ENCODE measurements at regions not wholly inside any gene's neighbourhood (a gene's known extent, or its start where the extent isn't known, plus 50 kb on each side); places are given as distances from the start of the nearest gene placed in this dataset.

- DNase-seq (no peak), ATAC-seq (ENCODE audit: low read depth) (no peak)
- Histone ChIP-seq H4K8ac (ENCODE audit: low read depth in 2 of 2, low read length in 2 of 2) (no peak overlapping the region), H4K91ac (ENCODE audit: insufficient read depth, low read depth, low read length) (no peak overlapping the region), H3K4me2 (ENCODE audit: low read depth, low read length) (no peak overlapping the region), H2BK120ac (ENCODE audit: low read depth, low read length) (no peak overlapping the region), H3K56ac (ENCODE audit: extremely low read depth, insufficient read depth, low read length) (no peak overlapping the region), H3K4me3 (ENCODE audit: insufficient read depth, low read depth, low read length) (no peak overlapping the region), H4K20me1 (ENCODE audit: insufficient read depth, low read length) (no peaks in the 10 kb centered on the region), H2AK9ac (replicated peaks; ENCODE audit: low read depth, low read length, poor library complexity) (no peak overlapping the region), H3K36me3 (ENCODE audit: control insufficient read depth, insufficient read depth, low read length) (no peaks in the 10 kb centered on the region), H4K5ac (ENCODE audit: low read depth, low read length) (no peak overlapping the region), H3K9me3 (ENCODE audit: control insufficient read depth, insufficient read depth, low read length) (no peaks in the 10 kb centered on the region), H3K9me1 (ENCODE audit: insufficient read depth, low read length) (peaks cover 5% of the 10 kb centered on the region; the same call in 1 of the 2 replicates), H3K4me1 (ENCODE audit: control insufficient read depth, insufficient read depth, low read length) (peaks cover 4% of the 10 kb centered on the region), H3K27me3 (ENCODE audit: control insufficient read depth, insufficient read depth, low read length) (no peaks in the 10 kb centered on the region), H3K79me1 (ENCODE audit: low read depth in 1 of 2, low read length in 2 of 2) (no peaks in the 10 kb centered on the region), H2BK15ac (ENCODE audit: low read depth, low read length) (no peak overlapping the region), H3K4ac (ENCODE audit: low read depth, low read length) (no peak overlapping the region), H2BK5ac (ENCODE audit: low read depth, low read length, poor library complexity, severe bottlenecking) (no peak overlapping the region), H3K18ac (ENCODE audit: low read depth, low read length) (no peak overlapping the region), H2AK5ac (ENCODE audit: low read depth, low read length) (no peak overlapping the region), H2AFZ (replicated peaks; ENCODE audit: low read length, poor library complexity) (no peak overlapping the region), H2BK20ac (ENCODE audit: low read depth, low read length) (no peak overlapping the region), H3K9ac (ENCODE audit: low read depth, low read length) (no peak overlapping the region), H3K27ac (ENCODE audit: insufficient read depth, low read length) (no peak overlapping the region), H3K14ac (replicated peaks; ENCODE audit: low read depth, low read length) (no peak overlapping the region), H3K23ac (ENCODE audit: low read depth, low read length) (no peak overlapping the region)
- intact Hi-C loops (cut with micrococcal nuclease) (no loop called here), in situ Hi-C loops (cut with MboI; ENCODE audit: low sequenced_read_pairs) (no loop called here), dilution Hi-C loops (cut with HindIII; ENCODE audit: low sequenced_read_pairs, unreplicated experiment) (no loop called here)
- TF ChIP-seq RFX5 (IDR thresholded peaks at IDR 0.05; ENCODE audit: low read depth, low read length) = no peak
- TF ChIP-seq RAD21 (IDR thresholded peaks at IDR 0.05; ENCODE audit: low read length) = no peak
- TF ChIP-seq MXI1 (IDR thresholded peaks at IDR 0.05; ENCODE audit: borderline replicate concordance, low read depth, low read length) = no peak
- no peak for TF ChIP-seq BHLHE40 (IDR thresholded peaks at IDR 0.05; ENCODE audit: low read depth, low read length)
- TF ChIP-seq USF2 (IDR thresholded peaks at IDR 0.05; ENCODE audit: low read depth, low read length) = no peak
- TF ChIP-seq ELK1 (IDR thresholded peaks at IDR 0.05; ENCODE audit: borderline replicate concordance, low read depth, low read length) = no peak
- no peak for TF ChIP-seq RCOR1 (IDR thresholded peaks at IDR 0.05; ENCODE audit: insufficient replicate concordance, low read length)
- TF ChIP-seq MAFK (IDR thresholded peaks at IDR 0.05; ENCODE audit: low read depth, low read length) = no peak
- no peak for TF ChIP-seq FOS (IDR thresholded peaks at IDR 0.05; ENCODE audit: low read depth, low read length)
- no peak for TF ChIP-seq CEBPB (IDR thresholded peaks at IDR 0.05; ENCODE audit: low read depth, low read length)
- no peak for TF ChIP-seq POLR2A (IDR thresholded peaks at IDR 0.05; ENCODE audit: low read depth, low read length)
- no peak for TF ChIP-seq SMC3 (IDR thresholded peaks at IDR 0.05; ENCODE audit: low read depth, low read length)
- no peak for TF ChIP-seq MAZ (IDR thresholded peaks at IDR 0.05; ENCODE audit: borderline replicate concordance, low read depth, low read length)
- TF ChIP-seq CTCF (conservative IDR thresholded peaks at IDR 0.05; ENCODE audit: low read depth, low read length) = no peak
- TF ChIP-seq CHD1 (IDR thresholded peaks at IDR 0.05; ENCODE audit: low read depth, low read length) = no peak
- TF ChIP-seq NFE2L2 (IDR thresholded peaks at IDR 0.05; ENCODE audit: low read depth, low read length) = no peak
- WGBS, 2 experiments (ENCODE audit: extremely low coverage in 2 of 2, insufficient read length in 1 of 2) = 100% methylated on average over 1 of the region's 7 CpGs; no CpG with 5 or more reads in 1 of the 2 experiments
- no TSS peak for BruUV-seq (replicated peaks)
- CTCF ChIA-PET = interaction anchor here (0.6 to 1.0 kb wide), 2 partner anchors 34 to 87 kb away, joined by 3 to 6 read pairs; no protein-coding TSS in a partner anchor
- POLR2A ChIA-PET (ENCODE audit: unreplicated experiment) = no interaction called here
Observed at GRCh38 chr7:47696152-47696710, 114.3 kb upstream of the TNS3 start.
